ENCODE measurements at regions not wholly inside any gene's neighbourhood (a gene's known extent, or its start where the extent isn't known, plus 50 kb on each side); places are given as distances from the start of the nearest gene placed in this dataset.

DNA sequence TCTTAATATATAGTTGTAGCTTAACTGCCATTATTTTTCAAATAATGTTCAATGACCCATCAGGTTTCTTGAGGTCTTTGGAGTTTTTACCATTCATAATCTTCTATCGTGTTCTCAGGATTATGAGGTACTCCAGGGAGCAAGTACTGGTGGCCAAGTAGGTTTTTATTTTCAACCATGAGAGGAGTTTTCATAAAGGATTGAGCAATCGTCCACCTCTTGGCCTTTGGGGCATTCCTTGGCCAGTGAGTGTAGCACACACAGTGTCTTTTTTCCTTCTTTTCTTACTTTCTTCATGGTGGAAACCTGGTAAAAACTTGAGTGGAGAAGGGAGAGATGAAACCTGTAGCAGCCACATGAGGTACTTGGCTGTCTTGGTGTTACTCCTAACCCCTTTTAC, 567.0 kb upstream of the NR3C2 start:
- no peak for TF ChIP-seq CTCF (IDR thresholded peaks at IDR 0.05)
- no peak for TF ChIP-seq POLR2A (IDR thresholded peaks at IDR 0.05)

Measured in vagina (tissue), 2 donors.